ENCODE measurements at regions not wholly inside any gene's neighbourhood (a gene's known extent, or its start where the extent isn't known, plus 50 kb on each side); places are given as distances from the start of the nearest gene placed in this dataset.

DNA sequence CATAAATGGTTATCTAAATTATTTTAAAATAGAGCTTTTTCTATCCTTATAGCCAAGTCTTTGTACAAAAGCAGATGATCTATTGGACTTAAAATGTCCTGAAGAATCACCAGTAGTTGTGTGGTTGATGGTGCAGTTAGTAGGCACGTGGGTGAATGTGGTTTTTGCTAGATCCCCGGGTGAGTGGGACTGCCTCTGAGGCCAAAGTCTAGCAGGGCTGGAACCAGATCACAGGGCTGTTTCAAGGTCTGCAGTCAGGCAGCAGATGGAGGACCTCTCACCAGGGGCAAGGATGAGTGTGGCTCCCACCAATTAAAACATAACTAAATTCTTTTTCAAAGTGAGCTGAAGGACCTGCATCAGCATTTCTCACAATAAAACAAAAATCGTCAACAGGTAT lies 604.7 kb upstream of the FTMT start:
- TF ChIP-seq, protein P1, sequence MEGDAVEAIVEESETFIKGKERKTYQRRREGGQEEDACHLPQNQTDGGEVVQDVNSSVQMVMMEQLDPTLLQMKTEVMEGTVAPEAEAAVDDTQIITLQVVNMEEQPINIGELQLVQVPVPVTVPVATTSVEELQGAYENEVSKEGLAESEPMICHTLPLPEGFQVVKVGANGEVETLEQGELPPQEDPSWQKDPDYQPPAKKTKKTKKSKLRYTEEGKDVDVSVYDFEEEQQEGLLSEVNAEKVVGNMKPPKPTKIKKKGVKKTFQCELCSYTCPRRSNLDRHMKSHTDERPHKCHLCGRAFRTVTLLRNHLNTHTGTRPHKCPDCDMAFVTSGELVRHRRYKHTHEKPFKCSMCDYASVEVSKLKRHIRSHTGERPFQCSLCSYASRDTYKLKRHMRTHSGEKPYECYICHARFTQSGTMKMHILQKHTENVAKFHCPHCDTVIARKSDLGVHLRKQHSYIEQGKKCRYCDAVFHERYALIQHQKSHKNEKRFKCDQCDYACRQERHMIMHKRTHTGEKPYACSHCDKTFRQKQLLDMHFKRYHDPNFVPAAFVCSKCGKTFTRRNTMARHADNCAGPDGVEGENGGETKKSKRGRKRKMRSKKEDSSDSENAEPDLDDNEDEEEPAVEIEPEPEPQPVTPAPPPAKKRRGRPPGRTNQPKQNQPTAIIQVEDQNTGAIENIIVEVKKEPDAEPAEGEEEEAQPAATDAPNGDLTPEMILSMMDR (conservative IDR thresholded peaks at IDR 0.05; ENCODE audit: low read depth, low read length) = no peak
- DNase-seq (ENCODE audit: low read depth) = no peak
- H3K4me3 ChIP-seq (ENCODE audit: low read length) = no peak overlapping the region

DNA sequence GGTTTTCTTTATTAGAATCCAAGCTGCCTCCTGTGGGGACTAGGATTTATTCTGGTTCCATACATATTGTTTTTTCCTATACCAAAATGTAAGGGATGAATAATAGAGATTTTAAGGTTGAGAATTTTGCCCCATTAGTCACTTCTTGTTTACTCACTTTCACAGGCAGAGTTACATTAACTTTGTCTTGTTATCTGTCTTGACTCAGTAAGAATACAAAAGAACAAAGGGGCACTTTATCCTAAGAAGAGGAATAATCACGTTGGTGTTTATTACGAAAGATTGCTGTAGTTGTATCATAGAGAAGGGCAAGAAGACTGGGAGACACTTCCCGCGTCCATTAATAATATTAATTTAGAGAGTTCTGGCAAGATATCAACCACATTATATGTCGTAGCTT lies 599.7 kb upstream of the FTMT start:
- TF ChIP-seq, protein P1 (conservative IDR thresholded peaks at IDR 0.05; ENCODE audit: low read depth, low read length) = no peak

GRCh38 chr5:121257621-121258020 lies 594.1 kb upstream of the FTMT start:
- TF ChIP-seq, protein P1 (conservative IDR thresholded peaks at IDR 0.05; ENCODE audit: low read depth, low read length) = no peak
- DNase-seq (ENCODE audit: low read depth) = no peak
- H3K4me3 ChIP-seq (ENCODE audit: low read length) = no peak overlapping the region

More for the DNA sequence above, 599.7 kb upstream of the FTMT start:
- H3K4me3 ChIP-seq (ENCODE audit: low read length) = no peak overlapping the region
- no peak for DNase-seq (ENCODE audit: low read depth)

GRCh38 chr5:121263456-121263855 lies 588.2 kb upstream of the FTMT start:
- DNase-seq (ENCODE audit: low read depth) = no peak
- TF ChIP-seq, protein P1 (conservative IDR thresholded peaks at IDR 0.05; ENCODE audit: low read depth, low read length) = no peak
- H3K4me3 ChIP-seq (ENCODE audit: low read length) = no peak overlapping the region

GRCh38 chr5:121264605-121265004 lies 587.1 kb upstream of the FTMT start:
- TF ChIP-seq, protein P1 (conservative IDR thresholded peaks at IDR 0.05; ENCODE audit: low read depth, low read length) = no peak
- no peak overlapping the region for H3K4me3 ChIP-seq (ENCODE audit: low read length)
- DNase-seq (ENCODE audit: low read depth) = no peak

- TF ChIP-seq, protein P1 (conservative IDR thresholded peaks at IDR 0.05; ENCODE audit: low read depth, low read length) = no peak
- no peak overlapping the region for H3K4me3 ChIP-seq (ENCODE audit: low read length)
- DNase-seq (ENCODE audit: low read depth) = no peak
Observed at GRCh38 chr5:121271546-121271945, 580.1 kb upstream of the FTMT start.

DNA sequence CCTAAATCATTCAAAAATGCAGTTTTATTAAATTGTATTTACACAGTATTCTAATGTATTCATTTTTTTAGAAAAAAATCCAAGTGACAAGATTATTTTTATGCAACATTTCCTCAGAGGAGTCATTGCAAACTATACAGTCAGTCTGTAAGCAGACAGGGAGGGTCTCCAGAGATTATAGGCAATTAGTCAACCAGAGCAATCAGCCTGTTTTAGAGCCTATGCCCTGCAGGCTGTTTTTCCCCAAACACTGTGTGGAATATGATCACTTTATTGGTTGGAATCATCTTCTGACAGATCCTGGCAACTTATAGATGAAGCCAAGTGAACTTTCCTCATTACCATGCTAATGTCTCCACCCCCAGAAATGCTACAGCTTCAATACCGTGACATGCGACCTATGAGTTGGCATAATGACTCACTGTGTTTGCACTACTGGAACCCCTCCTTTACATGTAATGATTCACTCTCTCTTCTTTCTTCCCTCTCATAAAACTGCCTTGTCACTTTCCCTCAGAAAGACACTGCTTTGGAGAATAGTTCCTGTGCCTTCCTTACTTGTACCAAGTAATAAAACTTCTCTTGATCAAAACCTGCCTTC lies 577.7 kb upstream of the FTMT start:
- DNase-seq (ENCODE audit: low read depth) = peak; percentile 62
- TF ChIP-seq, protein P1 (conservative IDR thresholded peaks at IDR 0.05; ENCODE audit: low read depth, low read length) = no peak
- no peak overlapping the region for H3K4me3 ChIP-seq (ENCODE audit: low read length)
